GM19372 (cell line): ENCODE measurements at regions not wholly inside any gene's neighbourhood (a gene's known extent, or its start where the extent isn't known, plus 50 kb on each side); places are given as distances from the start of the nearest gene placed in this dataset.

ENCODE experiments used
- ATAC-seq: cut with Tn5 transposase; IDR thresholded peaks from one replicate; pipeline ENCODE4 v1.9.1; 2021; ENCODE audit warnings: mild to moderate bottlenecking, low read depth, moderate library complexity; ENCODE audit not compliant: unreplicated experiment

DNA sequence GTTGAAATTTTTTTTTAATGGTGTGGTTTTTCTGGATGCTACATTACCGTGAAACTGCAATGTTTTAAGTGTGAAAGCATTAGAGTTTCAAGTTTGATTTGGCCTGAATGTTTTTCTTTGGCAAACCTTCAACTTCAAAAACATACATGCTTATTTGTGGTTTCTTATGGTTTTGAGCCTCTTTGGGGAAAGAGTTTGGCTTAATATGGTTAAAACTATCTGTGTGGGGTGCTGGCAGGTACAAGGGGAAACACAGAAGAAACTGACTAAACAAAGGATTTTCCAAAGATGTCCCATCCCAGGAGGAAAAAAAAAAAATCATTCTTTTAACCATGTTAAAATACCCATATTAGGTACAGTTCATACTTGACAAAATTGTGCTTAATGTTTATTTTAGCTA, 121.1 kb downstream of the HGF start:
- no peak for ATAC-seq

GRCh38 chr7:81645435-81645834, 124.4 kb downstream of the HGF start:
- no peak for ATAC-seq

DNA sequence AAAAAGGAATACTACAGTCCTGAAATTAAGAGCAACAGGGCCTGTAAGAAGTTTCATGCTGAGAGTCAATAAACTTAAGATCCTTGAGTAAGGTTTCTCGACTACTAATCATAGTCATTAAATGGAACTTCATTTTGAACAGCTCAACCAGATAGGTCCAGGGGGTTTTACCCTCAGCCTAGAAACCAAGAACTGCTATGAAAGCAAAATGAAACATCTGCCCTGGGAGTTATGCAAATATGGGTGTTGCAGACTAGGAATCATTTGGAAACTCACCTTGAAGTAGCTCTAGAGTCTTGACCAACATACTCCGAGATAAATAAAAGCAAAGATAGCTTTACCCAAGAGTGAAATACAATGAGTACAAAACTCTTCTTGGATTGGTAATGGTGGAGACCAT, 128.0 kb downstream of the HGF start:
- ATAC-seq, result no peak

DNA sequence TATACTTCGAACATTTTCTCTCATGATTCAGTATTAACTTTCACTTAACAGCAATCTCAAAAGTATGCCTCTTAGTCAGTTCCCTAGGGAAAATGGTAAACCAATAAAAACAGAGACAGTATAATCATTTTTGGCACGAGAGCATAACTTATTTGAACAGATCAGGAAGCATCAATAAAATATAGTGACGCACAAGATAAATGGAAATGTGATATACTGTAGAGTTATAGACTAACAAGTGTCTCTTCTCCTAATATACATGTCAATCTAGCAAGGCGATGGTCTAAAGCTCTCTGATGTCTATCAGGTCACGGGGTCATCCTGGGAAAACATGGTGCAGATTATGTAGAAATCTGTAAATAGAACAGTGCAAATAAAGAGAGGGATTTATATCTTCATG, 131.6 kb downstream of the HGF start:
- no peak for ATAC-seq

- no peak for ATAC-seq
Observed at GRCh38 chr7:81637534-81637933, 132.3 kb downstream of the HGF start.

- ATAC-seq, result no peak
Observed at GRCh38 chr7:81632418-81632817, 137.4 kb downstream of the HGF start.

DNA sequence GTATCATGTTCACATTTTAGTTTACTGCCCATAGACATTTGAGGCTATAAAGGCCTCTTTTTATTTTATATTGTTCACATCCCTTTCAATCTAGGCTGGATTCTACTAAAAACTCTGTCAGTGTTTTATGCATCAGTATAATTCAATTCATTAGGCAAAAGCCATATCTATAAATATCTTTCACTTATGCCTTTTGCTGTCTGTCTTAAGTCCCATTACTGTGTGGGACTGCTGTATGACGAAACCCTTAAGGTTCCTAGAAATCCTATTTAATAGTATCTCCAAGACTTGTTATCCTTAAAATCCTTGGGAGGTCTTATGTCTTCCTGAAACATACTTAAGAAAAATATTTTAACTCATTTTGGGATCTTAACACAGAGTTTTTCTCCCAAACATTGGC, 139.2 kb downstream of the HGF start:
- ATAC-seq, result no peak

DNA sequence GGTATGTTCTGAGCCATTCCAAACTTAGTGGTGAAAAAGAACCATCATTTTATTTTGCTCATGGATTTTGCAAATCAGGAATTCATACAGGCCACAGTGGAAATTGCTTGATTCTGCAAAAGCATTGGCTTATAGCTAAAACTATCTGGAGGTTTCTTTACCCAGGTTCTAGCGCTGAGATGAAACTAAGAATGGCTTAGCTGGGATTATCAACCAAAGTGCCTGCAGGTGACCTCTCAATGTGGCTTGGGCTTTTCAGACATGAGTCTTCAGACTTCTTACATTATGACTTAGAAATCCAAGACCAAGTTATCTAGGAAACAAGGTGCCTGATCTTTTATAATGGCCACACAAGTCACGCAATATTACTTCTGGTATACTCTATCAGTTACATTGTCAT, 140.1 kb downstream of the HGF start:
- no peak for ATAC-seq

DNA sequence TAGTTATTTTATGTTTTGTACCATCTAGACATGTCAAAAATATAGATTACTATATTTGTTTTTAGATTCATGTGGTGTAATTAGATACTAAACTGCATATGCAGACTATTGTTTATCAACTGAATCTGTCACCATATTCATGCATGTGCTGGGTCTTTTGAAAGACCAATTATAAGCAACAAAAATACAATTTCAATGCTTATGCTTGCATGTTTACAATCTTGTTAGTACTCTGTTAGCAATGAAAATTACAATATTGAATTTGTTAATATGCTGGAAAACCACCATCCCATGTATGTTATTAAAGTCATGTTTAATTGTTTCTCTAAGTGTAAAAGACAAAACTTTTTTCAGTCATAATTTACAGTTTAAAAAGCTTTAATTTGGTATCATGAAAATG, 140.9 kb downstream of the HGF start:
- no peak for ATAC-seq

GRCh38 chr7:81627536-81628287, 142.1 kb downstream of the HGF start:
- ATAC-seq, result no peak

GRCh38 chr7:81626008-81626407, 143.8 kb downstream of the HGF start:
- ATAC-seq, result no peak

DNA sequence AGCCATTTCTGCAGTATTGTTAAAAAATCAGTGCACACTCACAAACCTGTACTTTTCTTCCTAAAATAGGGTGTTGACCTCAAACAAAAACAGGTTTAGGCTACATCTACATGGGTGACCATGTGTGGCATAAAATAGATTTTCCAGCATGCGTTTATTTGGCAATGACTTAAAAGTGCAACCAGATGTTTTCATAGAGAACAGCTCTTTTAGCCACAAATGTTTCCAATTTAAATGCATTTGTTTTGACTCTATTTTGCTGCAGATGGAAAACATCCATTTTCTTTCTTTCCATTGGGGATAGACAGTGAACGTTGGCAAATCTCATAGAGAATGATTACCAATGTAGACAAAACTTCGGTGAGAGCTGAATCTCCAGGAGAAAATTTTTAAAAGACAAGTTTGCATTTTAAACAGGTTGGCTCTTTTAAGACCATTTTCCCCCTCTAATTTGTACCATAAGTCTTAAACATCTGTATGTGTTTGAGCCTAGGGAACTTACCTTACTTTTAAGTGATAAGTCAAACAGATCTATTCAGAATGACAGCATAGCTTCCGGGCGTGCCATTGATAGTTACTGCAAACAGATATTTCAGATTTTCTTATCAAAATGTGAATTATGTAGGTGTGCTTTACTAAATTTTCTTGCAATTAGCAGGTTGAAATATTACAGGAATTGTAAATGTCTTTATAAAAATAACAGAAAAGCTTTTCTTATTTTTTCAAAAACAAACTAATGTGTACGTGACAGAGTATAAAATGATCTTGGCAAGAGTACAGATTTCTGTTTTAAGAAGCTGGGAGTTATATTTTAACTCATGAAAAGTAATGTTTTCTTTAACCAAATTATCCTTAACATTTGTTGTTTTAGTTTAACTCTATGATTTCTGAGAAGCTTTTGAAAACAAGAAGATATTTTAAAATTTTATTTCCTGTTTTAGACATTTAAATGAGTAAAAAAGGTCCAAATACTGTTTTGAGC, 144.9 kb downstream of the HGF start:
- ATAC-seq, result no peak

DNA sequence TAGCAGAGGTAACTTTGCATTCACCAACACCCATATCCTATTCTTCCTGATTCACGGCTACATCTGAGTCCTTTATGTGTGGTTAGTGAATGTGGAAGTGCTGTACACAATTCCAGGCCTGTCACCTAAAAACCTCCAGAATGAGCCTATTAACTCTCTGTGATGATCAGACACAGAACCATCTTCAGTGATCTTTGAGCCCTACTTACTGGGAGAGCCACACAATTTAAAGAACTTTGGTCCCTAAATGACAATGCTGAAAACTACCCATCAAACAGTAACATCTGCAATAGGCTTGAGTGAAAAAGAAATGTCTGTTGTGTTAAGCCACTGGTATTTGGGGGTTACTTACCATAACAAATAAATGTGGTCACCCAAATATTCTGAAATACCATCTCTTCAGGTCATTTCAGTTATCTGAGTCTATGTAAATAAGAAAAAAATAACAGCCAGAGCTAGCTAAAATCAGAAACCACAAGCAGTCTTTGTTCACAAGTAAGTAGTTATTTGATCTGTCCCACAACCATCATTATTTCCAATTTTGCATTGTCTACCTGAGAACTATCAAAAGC, 145.7 kb downstream of the HGF start:
- no peak for ATAC-seq

DNA sequence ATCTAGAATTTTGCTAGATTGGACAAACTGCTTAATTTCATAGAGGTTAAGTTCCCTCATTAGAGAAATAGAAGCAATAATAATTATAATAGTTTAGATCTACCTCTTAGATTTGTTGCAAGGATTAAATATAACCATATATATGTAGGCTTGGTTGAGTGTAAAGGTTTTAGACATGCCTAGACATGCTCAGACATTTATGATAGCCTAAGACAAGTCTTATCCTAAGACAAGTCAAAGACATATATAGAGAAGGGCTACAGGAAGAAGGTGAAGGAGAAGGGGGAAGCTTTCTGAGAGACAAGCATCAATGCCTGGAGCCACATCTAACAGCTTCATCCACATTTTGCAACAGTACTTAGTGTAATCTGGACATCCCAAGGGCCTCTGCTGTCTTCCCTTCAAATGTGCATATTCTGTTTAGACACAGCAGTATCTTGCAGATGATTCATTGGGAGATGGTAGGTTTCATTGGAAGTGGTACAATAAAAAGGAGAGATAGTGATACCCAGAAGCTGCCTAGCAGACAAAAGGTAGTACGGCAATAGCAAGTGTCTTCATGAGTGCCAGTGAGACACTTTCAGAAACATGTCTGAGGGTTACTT, 146.5 kb downstream of the HGF start:
- no peak for ATAC-seq

GRCh38 chr7:81621893-81622292, 148.0 kb downstream of the HGF start:
- no peak for ATAC-seq

- no peak for ATAC-seq
Observed at GRCh38 chr7:81618396-81619014, 151.3 kb downstream of the HGF start.

GRCh38 chr7:81616951-81617350, 152.9 kb downstream of the HGF start:
- ATAC-seq, result no peak

DNA sequence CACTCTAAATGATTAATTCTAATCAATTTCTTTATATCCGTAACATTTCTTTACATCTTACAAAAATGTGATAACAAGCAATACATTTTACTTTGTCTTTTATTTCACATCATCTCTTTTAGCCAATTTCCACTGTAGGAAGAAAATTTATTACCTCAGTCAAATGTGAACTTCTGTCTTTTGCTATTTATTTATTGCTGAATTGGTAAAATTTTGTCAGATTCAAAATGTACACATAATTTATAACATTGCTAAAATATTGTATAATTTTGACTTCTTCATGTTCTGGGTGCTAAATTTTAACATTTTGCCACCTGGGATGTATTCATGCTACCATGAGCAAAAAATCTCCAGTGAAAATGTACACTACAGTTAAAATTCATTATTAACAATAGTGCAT, 158.0 kb downstream of the HGF start:
- ATAC-seq, result no peak

DNA sequence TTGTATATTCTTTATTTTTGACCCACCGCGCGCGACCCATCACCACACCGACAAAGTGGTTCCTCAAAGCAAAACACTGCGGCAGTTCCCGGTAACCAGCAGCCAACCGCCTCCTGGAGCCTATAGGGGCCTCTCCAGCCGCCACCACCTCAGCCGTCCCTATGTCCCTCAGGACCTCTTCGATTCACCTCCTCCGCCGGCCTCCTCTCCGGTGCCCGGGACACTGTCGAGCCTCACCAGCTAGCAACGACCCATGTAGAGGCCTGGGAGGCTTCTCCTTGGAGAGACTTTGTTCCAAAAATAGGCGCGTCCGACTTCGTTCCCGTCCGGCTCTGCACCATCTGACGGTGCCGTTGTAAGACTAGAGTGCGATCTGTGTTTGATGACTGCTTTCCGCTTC, 158.8 kb downstream of the HGF start:
- ATAC-seq, result no peak

DNA sequence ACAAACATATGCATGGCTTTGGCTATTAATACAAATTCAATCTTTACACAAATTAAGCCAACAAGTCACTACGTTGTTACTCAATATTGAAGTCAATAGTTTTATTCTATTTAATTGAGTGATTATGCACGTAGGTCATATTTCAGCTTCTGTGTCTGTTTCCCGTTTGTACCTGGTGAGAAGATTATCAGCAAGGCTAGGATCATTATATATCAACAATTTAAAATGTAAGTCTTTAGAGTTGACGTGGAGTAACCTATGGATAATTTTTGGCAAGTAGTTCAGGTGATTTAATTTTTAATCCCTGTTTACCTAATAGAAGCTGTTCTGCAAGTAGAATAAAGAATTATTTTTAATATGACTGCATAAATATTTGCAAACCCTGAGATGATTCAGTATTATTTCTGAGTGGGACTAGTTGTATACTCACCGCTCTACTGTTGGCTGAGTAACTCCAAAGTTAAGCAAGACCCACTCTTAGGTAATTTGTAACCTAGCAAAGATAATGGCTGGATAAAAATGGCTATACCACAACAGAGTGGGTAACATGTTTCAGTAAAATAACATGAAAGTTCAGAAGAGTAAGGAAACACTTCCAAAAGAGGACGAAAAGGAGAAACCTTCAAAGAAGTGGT, 161.0 kb downstream of the HGF start:
- ATAC-seq, result no peak
